ENCODE measurements at regions not wholly inside any gene's neighbourhood (a gene's known extent, or its start where the extent isn't known, plus 50 kb on each side); places are given as distances from the start of the nearest gene placed in this dataset.

GRCh38 chr11:135036488-135037297, 624.7 kb upstream of the B3GAT1 start:
- Histone ChIP-seq H3K27me3 (ENCODE audit: control insufficient read depth, insufficient read depth, low read length) (no peaks in the 10 kb centered on the region), H2AFZ (ENCODE audit: low read length) (no peak overlapping the region), H3K4me2 (ENCODE audit: extremely low read depth, insufficient read depth, low read length) (no peak overlapping the region), H3K79me2 (ENCODE audit: control insufficient read depth, insufficient read depth, low read length) (no peaks in the 10 kb centered on the region), H3K9ac (ENCODE audit: insufficient read depth, low read length) (no peak overlapping the region), H3K36me3 (ENCODE audit: control insufficient read depth, insufficient read depth, low read length) (no peaks in the 10 kb centered on the region), H3K27ac (ENCODE audit: insufficient read depth, low read length) (no peak overlapping the region), H4K20me1 (ENCODE audit: control insufficient read depth, extremely low read depth, insufficient read depth, low read length) (no peaks in the 10 kb centered on the region), H3K9me3 (ENCODE audit: control insufficient read depth, insufficient read depth, low read depth, low read length) (no peaks in the 10 kb centered on the region), H3K4me3 (replicated peaks in 1 of 4; ENCODE audit: control extremely low read depth in 1 of 4, insufficient read depth in 1 of 4, low read depth in 3 of 4, low read length in 4 of 4) (no peak overlapping the region), H3K4me1 (ENCODE audit: control insufficient read depth, extremely low read depth, insufficient read depth, low read length) (no peaks in the 10 kb centered on the region)
- DNase-seq (ENCODE audit: low read depth in 2 of 2): no peak
- TF ChIP-seq CTCF (conservative IDR thresholded peaks at IDR 0.05 in 1 of 2, IDR thresholded peaks at IDR 0.05 in 1 of 2; ENCODE audit: low read depth in 1 of 2, low read length in 2 of 2): no peak
- no peak for TF ChIP-seq EZH2 (IDR thresholded peaks at IDR 0.05; ENCODE audit: low read length, missing control alignments)

GRCh38 chr11:135035282-135035681, 623.2 kb upstream of the B3GAT1 start:
- H3K9me3 ChIP-seq (ENCODE audit: control insufficient read depth, insufficient read depth, low read depth, low read length): no peaks in the 10 kb centered on the region
- no peak overlapping the region for H2AFZ ChIP-seq (ENCODE audit: low read length)
- H4K20me1 ChIP-seq (ENCODE audit: control insufficient read depth, extremely low read depth, insufficient read depth, low read length): no peaks in the 10 kb centered on the region
- H3K27me3 ChIP-seq (ENCODE audit: control insufficient read depth, insufficient read depth, low read length): no peaks in the 10 kb centered on the region
- H3K36me3 ChIP-seq (ENCODE audit: control insufficient read depth, insufficient read depth, low read length): no peaks in the 10 kb centered on the region
- no peak for DNase-seq (ENCODE audit: low read depth in 2 of 2)
- H3K4me2 ChIP-seq (ENCODE audit: extremely low read depth, insufficient read depth, low read length): no peak overlapping the region
- no peak overlapping the region for H3K9ac ChIP-seq (ENCODE audit: insufficient read depth, low read length)
- H3K4me1 ChIP-seq (ENCODE audit: control insufficient read depth, extremely low read depth, insufficient read depth, low read length): no peaks in the 10 kb centered on the region
- H3K79me2 ChIP-seq (ENCODE audit: control insufficient read depth, insufficient read depth, low read length): no peaks in the 10 kb centered on the region
- H3K4me3 ChIP-seq (replicated peaks in 1 of 4; ENCODE audit: control extremely low read depth in 1 of 4, insufficient read depth in 1 of 4, low read depth in 3 of 4, low read length in 4 of 4): no peak overlapping the region
- TF ChIP-seq CTCF (conservative IDR thresholded peaks at IDR 0.05 in 1 of 2, IDR thresholded peaks at IDR 0.05 in 1 of 2; ENCODE audit: low read depth in 1 of 2, low read length in 2 of 2) (no peak), EZH2 (IDR thresholded peaks at IDR 0.05; ENCODE audit: low read length, missing control alignments) (no peak)
- no peak overlapping the region for H3K27ac ChIP-seq (ENCODE audit: insufficient read depth, low read length)

- H3K79me2 ChIP-seq (ENCODE audit: control insufficient read depth, insufficient read depth, low read length): no peaks in the 10 kb centered on the region
- H3K9me3 ChIP-seq (ENCODE audit: control insufficient read depth, insufficient read depth, low read depth, low read length): no peaks in the 10 kb centered on the region
- no peak overlapping the region for H3K27ac ChIP-seq (ENCODE audit: insufficient read depth, low read length)
- H3K9ac ChIP-seq (ENCODE audit: insufficient read depth, low read length): no peak overlapping the region
- no peak overlapping the region for H3K4me2 ChIP-seq (ENCODE audit: extremely low read depth, insufficient read depth, low read length)
- H2AFZ ChIP-seq (ENCODE audit: low read length): no peak overlapping the region
- H3K4me1 ChIP-seq (ENCODE audit: control insufficient read depth, extremely low read depth, insufficient read depth, low read length): no peaks in the 10 kb centered on the region
- no peak overlapping the region for H3K4me3 ChIP-seq (replicated peaks in 1 of 4; ENCODE audit: control extremely low read depth in 1 of 4, insufficient read depth in 1 of 4, low read depth in 3 of 4, low read length in 4 of 4)
- no peak for TF ChIP-seq EZH2 (IDR thresholded peaks at IDR 0.05; ENCODE audit: low read length, missing control alignments)
- TF ChIP-seq CTCF (conservative IDR thresholded peaks at IDR 0.05 in 1 of 2, IDR thresholded peaks at IDR 0.05 in 1 of 2; ENCODE audit: low read depth in 1 of 2, low read length in 2 of 2): peak in 1 of 2 donors; percentile 7
- no peaks in the 10 kb centered on the region for H3K27me3 ChIP-seq (ENCODE audit: control insufficient read depth, insufficient read depth, low read length)
- peak; percentile 0 to 2 for DNase-seq (ENCODE audit: low read depth in 2 of 2)
- H4K20me1 ChIP-seq (ENCODE audit: control insufficient read depth, extremely low read depth, insufficient read depth, low read length): no peaks in the 10 kb centered on the region
- no peaks in the 10 kb centered on the region for H3K36me3 ChIP-seq (ENCODE audit: control insufficient read depth, insufficient read depth, low read length)
Observed at GRCh38 chr11:135033540-135033939, 621.5 kb upstream of the B3GAT1 start.
